GM20431 (cell line): ENCODE measurements at regions not wholly inside any gene's neighbourhood (a gene's known extent, or its start where the extent isn't known, plus 50 kb on each side); places are given as distances from the start of the nearest gene placed in this dataset.

ENCODE experiments used
- in situ Hi-C: fragments of 300-500 bp; cut with MseI, MboI; formaldehyde crosslinking; loops from one replicate; pipeline ENCODE4 v1.15.0; 2020; ENCODE audit warnings: low sequenced_read_pairs; ENCODE audit not compliant: unreplicated experiment

DNA sequence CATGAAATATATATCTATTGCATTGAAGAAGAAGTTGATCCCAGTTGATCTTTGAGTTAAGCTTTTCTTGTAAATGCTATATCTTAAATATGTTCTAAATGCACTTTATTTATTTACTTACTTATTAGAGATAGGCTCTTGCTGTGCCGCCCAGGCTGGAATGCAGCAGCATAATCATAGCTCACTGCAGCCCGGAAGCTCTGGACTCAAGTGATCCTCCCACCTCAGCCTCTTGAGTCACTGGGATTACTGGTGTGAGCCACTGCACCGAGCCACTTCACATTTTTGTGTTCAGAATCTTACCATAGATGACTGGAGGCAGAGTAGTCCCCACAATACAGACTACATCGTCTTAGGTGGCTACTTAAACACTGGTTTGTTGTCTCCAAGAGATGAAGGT lies 324.3 kb upstream of the SLIT2 start:
- in situ Hi-C loops = no loop called here

DNA sequence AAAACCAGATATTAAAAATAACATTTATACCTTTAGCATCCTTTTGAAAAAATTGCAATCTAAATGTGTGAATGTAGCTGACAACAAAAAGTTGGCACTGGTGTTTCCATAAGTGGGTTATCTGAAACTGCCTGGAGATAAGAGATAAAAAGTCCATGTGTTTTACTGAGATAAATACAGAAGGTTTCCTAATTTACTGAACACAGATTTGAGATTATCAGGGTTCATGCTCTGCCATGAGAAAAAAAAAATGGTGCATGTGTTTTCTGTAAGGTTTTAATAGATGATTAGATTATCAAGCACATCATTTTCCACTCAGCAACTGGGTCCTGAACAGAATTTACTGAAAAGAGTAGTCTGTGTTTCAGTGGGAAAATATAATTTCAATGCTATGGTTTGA lies 326.2 kb upstream of the SLIT2 start:
- in situ Hi-C loops = no loop called here

DNA sequence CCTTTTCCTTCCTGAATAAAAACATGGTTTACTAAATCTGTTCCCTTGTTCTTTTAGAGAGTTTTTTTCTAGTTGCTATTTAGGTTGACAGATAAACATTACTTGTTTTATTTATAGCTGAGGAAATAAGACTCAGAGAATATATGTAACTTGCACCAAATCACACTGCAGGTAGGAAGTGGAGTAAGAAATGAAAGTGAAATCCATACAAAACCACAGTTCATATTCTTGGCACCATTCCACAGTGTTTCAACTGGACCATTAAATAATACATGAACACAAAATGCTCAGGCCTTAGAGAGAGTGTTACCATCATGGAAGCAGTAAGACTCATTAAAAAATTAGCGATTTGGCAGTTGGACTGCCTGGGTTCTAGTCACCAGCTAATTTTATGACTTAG lies 326.9 kb upstream of the SLIT2 start:
- in situ Hi-C loops = no loop called here

DNA sequence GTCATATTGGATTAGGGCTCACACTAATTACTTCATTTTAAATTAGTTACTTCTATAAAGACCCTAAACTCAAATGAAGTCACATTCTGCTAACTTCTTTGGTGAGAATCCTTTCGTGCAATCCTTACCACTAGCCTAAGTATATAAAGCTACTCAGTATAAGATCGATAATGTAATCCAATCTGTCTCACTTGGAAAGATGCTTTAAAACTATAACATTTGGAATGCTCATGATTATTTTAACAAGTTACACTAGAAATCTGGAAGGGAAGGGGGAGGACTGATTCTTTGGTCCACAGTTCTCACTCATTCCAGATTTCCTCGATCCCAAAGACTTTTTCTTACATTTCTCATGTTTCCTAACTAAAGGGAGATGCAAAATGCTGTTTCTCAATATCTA lies 336.4 kb upstream of the SLIT2 start:
- in situ Hi-C loops = no loop called here

DNA sequence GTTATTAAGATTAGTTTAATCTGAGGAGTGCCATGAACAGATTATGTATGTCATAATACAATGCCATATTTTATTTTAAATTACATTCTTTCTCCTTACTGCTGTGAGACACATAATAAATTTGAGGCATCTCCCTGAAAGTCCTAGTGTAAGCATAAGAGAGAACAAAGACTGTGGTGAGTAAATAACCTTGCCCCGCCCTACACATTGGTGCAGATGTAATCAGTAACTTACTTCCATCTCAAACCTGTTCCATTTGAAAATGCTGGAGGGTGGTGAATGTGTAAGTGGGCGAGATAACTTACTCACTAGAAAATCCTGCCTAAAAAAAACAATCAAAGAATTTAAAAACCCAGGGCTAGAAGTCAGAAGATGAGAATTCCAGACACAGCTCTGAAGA lies 338.1 kb upstream of the SLIT2 start:
- in situ Hi-C loops = no loop called here

DNA sequence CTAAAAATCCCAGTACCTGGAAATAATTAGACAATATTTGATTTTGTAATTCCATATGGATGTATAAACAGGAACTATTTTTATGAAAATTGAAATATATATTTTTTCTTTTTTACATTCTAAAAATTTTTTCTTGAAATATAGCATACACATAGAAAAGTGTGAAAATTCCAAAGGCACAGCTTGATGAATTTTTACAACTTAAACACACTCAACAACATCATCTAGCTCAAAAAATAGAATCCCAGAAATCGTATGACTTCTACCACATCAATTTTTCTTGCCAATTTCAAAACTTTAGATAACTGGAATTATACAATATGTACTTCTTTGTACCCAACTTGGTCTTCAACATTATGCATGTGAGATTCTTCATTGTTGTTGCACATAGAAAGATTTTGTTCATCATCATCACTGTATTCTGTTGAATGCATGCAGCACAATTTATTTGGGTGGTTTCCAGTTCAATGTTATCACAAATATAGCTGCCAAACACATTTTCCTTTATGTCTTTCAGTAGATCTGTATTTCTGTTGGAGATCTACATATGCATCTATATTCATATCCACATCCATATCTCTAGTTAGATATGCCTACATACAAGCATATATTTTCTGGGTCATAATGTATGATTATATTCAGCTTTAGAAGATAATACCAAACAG lies 340.7 kb upstream of the SLIT2 start:
- in situ Hi-C loops = no loop called here

DNA sequence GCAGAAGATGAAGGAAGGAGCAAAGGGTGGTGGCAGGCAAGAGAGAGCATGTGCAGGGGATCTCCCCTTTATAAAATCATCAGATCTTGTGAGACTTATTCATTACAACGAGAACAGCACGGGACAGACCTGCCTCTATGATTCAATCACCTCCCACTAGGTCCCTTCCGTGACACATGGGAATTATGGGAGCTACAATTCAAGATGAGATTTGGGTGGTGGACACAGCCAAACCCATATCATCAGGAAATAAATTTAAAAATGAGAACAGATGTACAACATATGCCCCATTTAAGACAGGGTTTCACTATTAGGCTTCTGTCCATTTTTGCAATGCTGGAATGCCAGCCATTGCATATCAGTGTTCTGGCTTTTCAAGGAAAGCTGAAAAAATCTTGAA lies 346.7 kb upstream of the SLIT2 start:
- in situ Hi-C loops = no loop called here

DNA sequence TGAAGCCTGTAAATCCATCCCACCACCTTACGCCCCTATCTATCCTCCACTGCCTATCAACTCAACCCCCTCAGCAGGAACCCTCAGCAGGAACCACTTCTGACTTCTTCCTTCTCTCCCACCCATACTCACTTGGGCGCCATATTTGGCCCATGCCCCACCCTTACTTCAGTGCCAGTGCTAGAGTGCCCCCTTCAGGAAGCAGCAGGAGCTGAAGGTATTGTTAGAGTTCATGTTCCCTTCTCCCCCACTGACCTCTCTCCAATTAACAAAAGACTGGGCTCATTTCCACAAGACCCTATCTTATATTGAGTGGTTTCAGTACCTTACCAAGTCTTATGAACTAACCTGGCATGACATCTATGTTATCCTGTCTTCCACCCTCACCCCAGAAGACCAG lies 363.1 kb upstream of the SLIT2 start:
- in situ Hi-C loops = no loop called here

DNA sequence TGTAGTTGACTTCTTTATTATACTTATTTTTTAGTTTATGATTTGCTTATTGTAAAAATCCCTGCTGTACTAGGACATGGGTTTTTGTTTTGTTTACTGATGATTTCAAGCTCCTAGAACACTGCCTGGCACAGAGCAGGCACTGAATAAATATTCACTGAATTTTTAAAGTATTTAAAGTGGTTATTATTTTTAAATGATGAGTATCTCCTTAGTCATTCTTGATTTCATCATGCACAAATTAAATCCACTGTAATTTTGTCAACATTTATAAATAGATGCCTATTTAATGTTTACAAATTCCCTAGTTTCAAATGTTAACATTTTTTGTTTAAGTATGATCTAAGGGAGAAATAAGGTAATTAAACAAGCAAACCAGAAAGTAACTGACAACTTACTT lies 367.9 kb upstream of the SLIT2 start:
- in situ Hi-C loops = no loop called here

DNA sequence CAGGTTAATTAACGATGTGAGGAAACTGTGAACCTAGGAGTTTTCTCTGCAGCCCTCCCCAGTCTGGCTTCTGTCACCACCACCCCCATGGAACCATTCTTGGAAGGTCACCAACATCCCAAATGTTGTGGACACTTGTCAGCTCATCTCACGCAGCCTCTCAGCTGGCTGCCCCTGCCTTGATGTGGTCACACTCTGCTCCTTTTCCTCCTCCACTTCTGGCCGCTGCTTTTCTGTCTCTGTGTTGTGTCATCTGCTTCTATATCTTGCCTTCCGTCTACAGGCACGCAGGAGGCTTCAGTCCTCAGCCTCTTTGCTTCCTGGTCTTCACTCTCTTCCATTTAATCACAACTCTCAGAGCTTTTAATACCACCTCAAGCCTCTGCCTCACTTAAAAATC lies 371.5 kb upstream of the SLIT2 start:
- in situ Hi-C loops = no loop called here

DNA sequence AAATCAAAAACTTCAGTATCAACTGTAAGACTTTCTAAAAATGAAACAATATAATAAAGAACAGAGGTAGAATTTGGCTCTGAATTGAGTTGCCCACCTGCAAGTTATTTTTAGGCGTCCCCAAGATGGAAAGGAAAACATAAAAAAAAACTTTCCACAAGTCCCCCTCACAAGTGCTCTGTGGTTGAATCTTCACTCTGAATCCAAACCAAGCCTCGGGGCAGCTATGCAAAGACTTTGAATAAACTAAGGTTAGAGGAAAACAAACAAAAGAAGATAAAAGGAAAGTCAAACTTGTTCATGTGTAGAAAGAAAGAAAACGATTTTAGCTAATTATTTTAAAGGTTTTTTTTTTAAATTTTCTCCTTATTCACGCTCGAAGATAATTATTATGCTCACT lies 372.4 kb upstream of the SLIT2 start:
- in situ Hi-C loops = no loop called here

DNA sequence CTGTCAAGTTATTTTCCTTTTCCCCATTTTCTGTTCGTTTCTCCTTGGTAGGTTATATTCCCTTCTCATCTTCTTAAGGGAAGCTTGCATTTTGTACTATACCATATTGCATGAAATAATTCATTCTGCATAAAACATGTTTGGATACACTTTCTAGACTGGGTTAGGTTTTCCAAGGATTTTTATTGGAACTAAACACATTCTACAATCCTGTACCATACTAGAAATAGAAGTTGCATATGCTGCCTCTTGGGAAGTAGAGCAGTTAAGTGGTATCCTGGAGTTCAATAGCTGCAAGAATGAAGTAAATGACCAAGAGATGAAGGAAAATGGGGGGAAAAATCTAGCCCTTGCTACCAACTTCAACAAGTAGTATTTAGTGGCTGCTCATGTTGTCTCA lies 393.7 kb upstream of the SLIT2 start:
- in situ Hi-C loops = no loop called here

DNA sequence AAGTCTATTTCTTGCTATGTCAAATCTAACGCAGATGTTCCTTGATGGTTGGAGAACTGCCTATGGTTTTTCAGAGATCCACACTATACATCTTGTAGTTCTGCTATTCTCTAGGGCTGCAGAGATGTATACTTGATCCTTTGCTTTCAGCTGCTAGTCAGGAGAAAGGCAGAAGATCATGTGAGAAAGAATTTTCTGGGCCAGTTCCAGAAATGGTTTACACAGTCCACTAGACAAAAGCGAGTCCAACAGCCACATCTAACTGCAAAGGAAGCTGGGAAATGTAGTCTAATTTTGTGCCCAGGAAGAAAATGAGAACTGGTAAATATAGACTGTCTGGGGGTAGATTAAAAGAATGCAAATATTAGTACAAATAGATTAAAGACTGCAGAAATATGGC lies 394.3 kb upstream of the SLIT2 start:
- in situ Hi-C loops = no loop called here

DNA sequence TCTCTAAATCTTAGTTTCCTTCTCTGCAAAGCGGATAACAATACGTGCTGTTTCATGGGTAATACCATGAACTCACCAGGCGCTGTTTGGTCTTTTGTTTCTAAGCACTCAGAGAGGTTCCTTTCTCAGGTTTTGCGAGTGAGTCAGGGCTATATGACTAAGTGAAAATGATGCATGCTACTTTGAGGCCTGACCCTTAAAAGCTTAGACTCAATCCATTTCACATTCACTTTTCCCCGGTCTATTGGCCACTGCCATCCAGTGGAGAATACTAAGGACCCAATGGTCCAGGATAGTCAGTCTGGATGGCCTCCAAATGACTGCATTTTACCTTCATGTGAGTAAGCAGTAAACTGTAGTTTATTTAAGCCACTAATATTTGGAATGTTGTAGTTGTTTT lies 400.8 kb upstream of the SLIT2 start:
- in situ Hi-C loops = no loop called here

DNA sequence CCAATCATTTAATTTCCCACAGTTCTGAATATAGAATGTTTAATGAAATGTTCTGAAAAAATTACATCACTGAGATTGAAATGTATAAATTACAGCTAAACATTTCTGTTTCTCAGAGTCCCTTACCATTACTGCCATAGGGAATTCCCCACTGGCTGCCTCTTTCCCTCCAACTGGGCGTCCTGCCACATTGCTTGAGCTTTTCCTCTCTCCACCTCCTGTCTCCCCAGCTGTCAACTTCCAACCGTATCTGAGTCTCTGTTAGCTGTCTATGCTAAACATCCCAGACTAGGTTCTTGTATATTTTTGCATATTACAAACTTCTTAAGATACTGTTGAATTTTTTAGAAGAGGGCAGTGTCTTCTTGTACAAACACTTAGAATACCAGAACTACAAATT lies 407.3 kb upstream of the SLIT2 start:
- in situ Hi-C loops = no loop called here

DNA sequence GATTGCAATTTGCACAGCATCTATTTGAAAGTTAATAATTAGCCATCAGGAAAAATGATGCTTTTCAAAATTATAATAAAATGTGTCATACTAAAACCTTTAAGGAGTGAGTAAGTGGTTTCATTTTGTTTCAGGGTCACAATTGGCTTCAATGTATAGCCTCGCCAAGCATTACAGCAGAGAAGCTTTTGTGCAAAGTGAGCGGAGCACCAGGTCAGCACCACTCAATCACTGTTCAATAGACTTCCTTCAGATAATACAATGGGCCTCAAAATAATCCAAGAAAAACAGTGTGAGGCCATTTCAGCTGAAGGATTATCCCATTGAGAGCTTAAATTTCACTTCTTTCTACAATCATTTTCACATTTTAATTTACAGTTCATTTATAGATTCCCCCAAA lies 409.2 kb upstream of the SLIT2 start:
- in situ Hi-C loops = no loop called here

DNA sequence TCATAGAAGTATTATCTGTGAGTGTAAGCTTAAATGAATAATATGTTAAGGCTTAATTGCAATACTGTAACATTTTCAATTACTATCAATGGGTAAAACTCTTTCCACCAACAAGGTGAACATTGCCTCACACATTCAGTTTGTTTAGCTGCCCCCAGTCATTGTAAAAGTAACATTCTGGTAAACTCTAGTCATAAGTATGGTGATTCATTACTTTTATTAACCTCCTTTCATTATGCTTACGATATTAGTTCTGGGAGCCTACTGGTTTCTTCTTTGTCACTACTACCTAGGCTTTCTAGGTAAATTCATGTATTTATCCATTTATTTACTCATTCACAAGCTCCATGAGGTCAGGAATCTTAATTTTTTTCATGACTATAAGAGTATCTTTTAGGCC lies 412.8 kb upstream of the SLIT2 start:
- in situ Hi-C loops = no loop called here

DNA sequence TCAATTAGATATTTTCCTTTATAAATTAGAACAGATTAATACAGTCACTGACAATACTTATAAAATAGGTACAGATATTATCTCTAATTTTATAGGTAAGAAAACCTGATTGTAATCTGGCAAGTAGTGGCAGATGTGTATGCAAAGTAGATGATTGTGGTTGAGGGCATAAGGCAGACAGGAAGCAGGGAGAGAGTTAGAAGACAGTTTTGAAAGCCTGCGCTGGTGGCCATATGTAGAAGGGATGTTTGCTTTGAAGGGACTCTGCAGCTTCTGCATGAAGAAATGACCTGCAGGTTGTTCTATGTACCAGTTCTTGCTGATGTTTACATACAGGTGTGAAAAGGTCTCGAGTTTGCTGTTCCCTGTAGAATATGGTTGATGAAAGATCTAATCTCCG lies 416.3 kb upstream of the SLIT2 start:
- in situ Hi-C loops = no loop called here

DNA sequence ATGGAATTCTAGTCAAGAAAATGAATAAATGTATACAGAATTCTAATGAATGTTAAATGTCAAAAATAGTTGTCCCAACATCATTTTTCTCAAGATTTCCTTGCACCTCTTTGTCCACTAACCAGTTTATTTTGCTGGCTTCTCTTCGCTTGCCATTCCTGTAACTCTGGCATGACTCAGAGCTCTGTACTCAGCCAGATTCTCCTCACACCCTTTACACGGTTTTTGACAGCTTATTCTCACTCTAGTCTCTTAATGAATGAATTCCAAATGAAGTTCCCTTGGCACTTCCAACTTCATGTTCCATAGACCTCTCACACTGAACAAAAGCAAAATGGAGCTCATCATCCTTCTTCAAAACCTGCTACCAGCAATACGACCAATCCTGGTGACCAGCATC lies 419.3 kb upstream of the SLIT2 start:
- in situ Hi-C loops = no loop called here

DNA sequence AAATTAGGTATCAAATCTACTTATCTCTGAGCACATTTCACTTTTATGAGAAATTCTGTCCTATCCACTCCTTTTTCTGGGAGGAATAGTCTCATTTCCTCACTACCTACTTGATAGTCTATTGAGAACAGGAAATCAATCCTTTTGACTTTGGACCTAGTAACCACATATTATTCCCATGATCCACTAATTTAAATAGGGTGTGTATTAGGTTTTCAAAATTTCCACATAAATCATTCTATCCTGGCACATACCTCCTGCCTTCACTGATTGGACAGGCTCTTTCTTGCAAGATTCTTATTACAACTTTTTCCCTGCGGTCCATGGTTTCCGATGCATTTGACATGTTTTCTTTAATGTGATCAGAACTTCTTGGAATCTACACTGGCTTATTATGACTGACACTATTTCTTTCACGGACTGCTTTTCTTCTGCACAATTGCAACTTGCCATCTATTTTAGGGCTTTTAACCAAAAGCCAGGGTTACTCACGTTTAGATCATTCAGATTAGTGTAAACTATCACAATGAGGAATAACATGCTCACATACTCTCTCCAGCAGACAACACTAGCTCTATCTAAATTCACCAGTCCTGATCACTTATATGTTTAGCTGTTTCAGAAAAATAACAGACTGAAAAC lies 419.9 kb upstream of the SLIT2 start:
- in situ Hi-C loops = no loop called here

DNA sequence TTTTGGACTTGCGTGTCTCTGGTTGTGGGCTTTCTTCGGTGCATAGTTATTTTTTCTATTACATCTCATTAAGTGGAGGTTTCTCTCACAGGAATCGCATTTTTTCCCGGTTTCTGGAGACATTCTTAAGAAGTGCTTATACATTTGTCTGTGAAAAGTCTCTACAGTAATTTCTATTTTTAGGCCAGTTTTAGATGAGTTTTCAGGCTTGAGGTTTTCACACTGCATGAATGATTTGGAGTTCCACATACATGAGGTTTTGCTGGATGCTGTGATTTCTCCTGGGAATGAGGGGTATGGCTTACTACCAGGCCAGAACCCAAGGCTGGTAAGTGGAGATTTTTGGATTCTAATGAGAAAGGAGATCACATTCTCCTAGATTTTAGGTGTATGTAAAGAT lies 422.6 kb upstream of the SLIT2 start:
- in situ Hi-C loops = no loop called here

DNA sequence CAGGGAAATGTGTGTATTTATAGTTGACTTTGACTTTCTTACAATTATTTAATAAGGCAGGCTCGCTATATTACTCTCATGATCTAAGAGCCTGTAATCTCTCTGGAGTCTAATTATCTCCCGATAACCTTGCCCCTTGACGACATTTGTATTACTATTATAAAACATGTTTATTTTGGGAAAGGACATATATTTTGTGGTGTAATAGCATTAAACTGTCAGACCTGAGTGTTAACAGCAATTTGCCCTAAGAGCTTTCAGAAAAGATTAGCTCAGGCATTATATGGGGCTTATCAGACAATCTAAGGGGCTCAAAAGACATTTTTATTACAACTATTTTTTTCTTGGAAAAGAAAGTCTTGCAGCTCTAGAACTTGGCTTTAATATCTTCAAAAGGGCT lies 427.9 kb upstream of the SLIT2 start:
- in situ Hi-C loops = no loop called here
